IMR-90 (cell line): ENCODE measurements at regions not wholly inside any gene's neighbourhood (a gene's known extent, or its start where the extent isn't known, plus 50 kb on each side); places are given as distances from the start of the nearest gene placed in this dataset.

Experiments used
- ATAC-seq: fragments of 200-7000 bp; cut with Tn5 transposase; 2 replicates; pipeline ENCODE4 v1.9.1; 2020; ENCODE audit warnings: low read depth, mild to moderate bottlenecking, moderate library complexity
- BruUV-seq: library from RNA; stranded (reverse); fragments of 400-500 nt; replicated peaks from 2 replicates; lab custom pipeline; 2021; lab: Mats Ljungman, UMichigan
- CTCF ChIA-PET: fragments of 300-600 bp; formaldehyde crosslinking; extraction: SDS; loops from one replicate; lab custom pipeline; 2021; ENCODE audit warnings: antibody characterized with exemption; lab: Yijun Ruan, JAX
- POLR2A ChIA-PET: fragments of 300-600 bp; sonication (Branson Sonifier 250); formaldehyde crosslinking; loops from one replicate; lab custom pipeline; 2022; ENCODE audit warnings: antibody characterized with exemption; ENCODE audit not compliant: unreplicated experiment; lab: Charles Lee
- DNase-seq: peaks from one replicate; pipeline ENCODE4 v3.0.0; 2013
- H2AFZ ChIP-seq: replicated peaks from 2 replicates; pipeline ENCODE3; 2013; ENCODE audit warnings: low read length, mild to moderate bottlenecking; ENCODE audit not compliant: poor library complexity
- H2AK5ac ChIP-seq: 2 replicates; pipeline ENCODE4 v1.6.1; 2013; ENCODE audit warnings: low read depth, low read length, inconsistent platforms
- H2AK9ac ChIP-seq: replicated peaks from 2 replicates; pipeline ENCODE3; 2013; ENCODE audit warnings: mild to moderate bottlenecking, low read depth, low read length, moderate library complexity; ENCODE audit not compliant: poor library complexity
- H2BK120ac ChIP-seq: 2 replicates; pipeline ENCODE4 v1.6.1; 2013; ENCODE audit warnings: low read depth, low read length, inconsistent platforms
- H2BK15ac ChIP-seq: 3 replicates; pipeline ENCODE4 v1.6.1; 2013; ENCODE audit warnings: low read depth, low read length, inconsistent platforms
- H2BK20ac ChIP-seq: 2 replicates; pipeline ENCODE4 v1.6.1; 2013; ENCODE audit warnings: low read depth, mild to moderate bottlenecking, inconsistent platforms, low read length, moderate library complexity
- H2BK5ac ChIP-seq: 2 replicates; pipeline ENCODE4 v1.6.1; 2013; ENCODE audit warnings: mild to moderate bottlenecking, low read depth, low read length, inconsistent platforms; ENCODE audit not compliant: poor library complexity, severe bottlenecking
- H3K14ac ChIP-seq: replicated peaks from 2 replicates; pipeline ENCODE4 v1.6.1; 2013; ENCODE audit warnings: low read depth, low read length, inconsistent platforms
- H3K18ac ChIP-seq: 2 replicates; pipeline ENCODE4 v1.6.1; 2013; ENCODE audit warnings: low read depth, low read length, control low read depth
- H3K23ac ChIP-seq: 2 replicates; pipeline ENCODE4 v1.6.1; 2013; ENCODE audit warnings: low read depth, low read length, inconsistent platforms
- H3K27ac ChIP-seq: 2 replicates; pipeline ENCODE4 v1.5.1; 2013; ENCODE audit warnings: mild to moderate bottlenecking, control low read depth, low read length; ENCODE audit not compliant: insufficient read depth
- H3K27me3 ChIP-seq: 2 replicates; pipeline ENCODE4 v1.6.1; 2013; ENCODE audit warnings: low read length; ENCODE audit not compliant: control insufficient read depth, insufficient read depth
- H3K36me3 ChIP-seq: 2 replicates; pipeline ENCODE4 v1.6.1; 2013; ENCODE audit warnings: low read length, mixed read lengths; ENCODE audit not compliant: control insufficient read depth, insufficient read depth
- H3K4ac ChIP-seq: 2 replicates; pipeline ENCODE4 v1.6.1; 2013; ENCODE audit warnings: low read depth, low read length, inconsistent platforms
- H3K4me1 ChIP-seq: 2 replicates; pipeline ENCODE4 v1.6.1; 2013; ENCODE audit warnings: low read length, mixed read lengths; ENCODE audit not compliant: control insufficient read depth, insufficient read depth
- H3K4me2 ChIP-seq: 2 replicates; pipeline ENCODE4 v1.6.1; 2013; ENCODE audit warnings: low read depth, mild to moderate bottlenecking, control low read depth, low read length, moderate library complexity
- H3K4me3 ChIP-seq: 2 replicates; pipeline ENCODE4 v1.5.1; 2013; ENCODE audit warnings: low read depth, mild to moderate bottlenecking, control low read depth, low read length, moderate library complexity; ENCODE audit not compliant: insufficient read depth
- H3K56ac ChIP-seq: 2 replicates; pipeline ENCODE4 v1.6.1; 2013; ENCODE audit warnings: low read length, inconsistent platforms; ENCODE audit not compliant: insufficient read depth; ENCODE audit errors: extremely low read depth
- H3K79me1 ChIP-seq, 2 experiments: 2 replicates each; pipeline ENCODE4 v1.6.1; 2013; ENCODE audit warnings: low read length in 2 of 2, inconsistent platforms in 1 of 2, low read depth in 1 of 2
- H3K9ac ChIP-seq: 2 replicates; pipeline ENCODE4 v1.6.1; 2013; ENCODE audit warnings: low read depth, low read length, control low read depth
- H3K9me1 ChIP-seq: 2 replicates; pipeline ENCODE4 v1.6.1; 2013; ENCODE audit warnings: low read length, inconsistent platforms; ENCODE audit not compliant: insufficient read depth
- H3K9me3 ChIP-seq: 2 replicates; pipeline ENCODE4 v1.6.1; 2013; ENCODE audit warnings: low read length; ENCODE audit not compliant: control insufficient read depth, insufficient read depth
- H4K20me1 ChIP-seq: 2 replicates; pipeline ENCODE4 v1.6.1; 2013; ENCODE audit warnings: low read length, inconsistent platforms; ENCODE audit not compliant: insufficient read depth
- H4K5ac ChIP-seq: 2 replicates; pipeline ENCODE4 v1.6.1; 2013; ENCODE audit warnings: mild to moderate bottlenecking, low read depth, low read length, control low read depth
- H4K8ac ChIP-seq, 2 experiments: 2 replicates each; pipeline ENCODE4 v1.6.1; 2013; ENCODE audit warnings: low read depth in 2 of 2, low read length in 2 of 2, control low read depth in 1 of 2, inconsistent platforms in 1 of 2
- H4K91ac ChIP-seq: 2 replicates; pipeline ENCODE4 v1.6.1; 2013; ENCODE audit warnings: low read depth, low read length, inconsistent platforms; ENCODE audit not compliant: insufficient read depth
- MAZ ChIP-seq: IDR thresholded peaks from 2 replicates; pipeline ENCODE4 v1.6.1; 2012; ENCODE audit warnings: low read depth, mild to moderate bottlenecking, low read length, improper control_type of control experiment, moderate library complexity, borderline replicate concordance
- NFE2L2 ChIP-seq: fragments of 150-350 bp; IDR thresholded peaks from 2 replicates; pipeline ENCODE4 v1.6.1; 2016; ENCODE audit warnings: low read depth, mild to moderate bottlenecking, low read length
- POLR2A ChIP-seq: IDR thresholded peaks from 2 replicates; pipeline ENCODE4 v1.6.1; 2012; ENCODE audit warnings: mild to moderate bottlenecking, low read depth, low read length
- RAD21 ChIP-seq: IDR thresholded peaks from 2 replicates; pipeline ENCODE4 v1.6.1; 2012; ENCODE audit warnings: low read length, improper control_type of control experiment
- RFX5 ChIP-seq: IDR thresholded peaks from 2 replicates; pipeline ENCODE4 v1.8.0; 2012; ENCODE audit warnings: low read depth, mild to moderate bottlenecking, low read length, moderate library complexity
- WGBS, 2 experiments: methylation state at CpG; one replicate each; pipeline versions ENCODE4 v1.1.5 to v1.1.7; 2013; ENCODE audit warnings: missing lambda C conversion rate in 2 of 2; ENCODE audit not compliant: insufficient read length in 1 of 2; ENCODE audit errors: extremely low coverage in 2 of 2; 5-methylcytosine and 5-hydroxymethylcytosine counted together
- dilution Hi-C: fragments of 300-500 bp; cut with HindIII; formaldehyde crosslinking; loops from one replicate; pipeline ENCODE4 v1.14.3; 2018; ENCODE audit warnings: low sequenced_read_pairs; ENCODE audit not compliant: unreplicated experiment
- in situ Hi-C: fragments of 300-500 bp; cut with MboI; formaldehyde crosslinking; loops from 3 replicates; pipeline ENCODE4 v1.14.3; 2019; ENCODE audit warnings: low sequenced_read_pairs, inconsistent platforms, mixed read lengths
- intact Hi-C: fragments of 100-400 bp; cut with micrococcal nuclease; formaldehyde crosslinking; loops from 2 replicates; pipeline ENCODE4 v1.10.0; 2022
- TF ChIP-seq, protein P1 (sequence below): fragments of 150-350 bp; IDR thresholded peaks from 2 replicates; pipeline ENCODE4 v1.6.1; 2017; ENCODE audit warnings: mild to moderate bottlenecking, antibody characterized with exemption, low read length, low read depth
- TF ChIP-seq, protein P2 (sequence below): fragments of 150-350 bp; IDR thresholded peaks from 2 replicates; pipeline ENCODE4 v1.6.1; 2016; ENCODE audit warnings: low read depth, mild to moderate bottlenecking, low read length, moderate library complexity, borderline replicate concordance

- no peak overlapping the region for H2AK5ac ChIP-seq
- H3K18ac ChIP-seq: no peak overlapping the region
- ATAC-seq (no peak), DNase-seq (no peak)
- no peak overlapping the region for H4K8ac ChIP-seq
- H2BK120ac ChIP-seq: no peak overlapping the region
- no peak overlapping the region for H3K4ac ChIP-seq
- no peak overlapping the region for H3K56ac ChIP-seq
- no peak overlapping the region for H2BK15ac ChIP-seq
- H4K5ac ChIP-seq: no peak overlapping the region
- dilution Hi-C loops (no loop called here), intact Hi-C loops (no loop called here), in situ Hi-C loops (no loop called here)
- H4K91ac ChIP-seq: no peak overlapping the region
- WGBS, 2 experiments: no CpG with 5 or more reads among the region's 2 CpGs
- no peak overlapping the region for H2AK9ac ChIP-seq
- H2BK5ac ChIP-seq: no peak overlapping the region
- H3K79me1 ChIP-seq: no peaks in the 10 kb centered on the region
- H3K9me1 ChIP-seq: no peaks in the 10 kb centered on the region
- H3K4me2 ChIP-seq: no peak overlapping the region
- H2AFZ ChIP-seq: no peak overlapping the region
- no TSS peak for BruUV-seq
- CTCF ChIA-PET: no interaction called here
- H3K9ac ChIP-seq: no peak overlapping the region
- H3K23ac ChIP-seq: no peak overlapping the region
- no peak overlapping the region for H3K4me3 ChIP-seq
- POLR2A ChIA-PET: no interaction called here
- no peak overlapping the region for H2BK20ac ChIP-seq
- TF ChIP-seq POLR2A (no peak), NFE2L2 (no peak), MAZ (no peak), RAD21 (no peak), RFX5 (no peak)
- TF ChIP-seq, protein P1, sequence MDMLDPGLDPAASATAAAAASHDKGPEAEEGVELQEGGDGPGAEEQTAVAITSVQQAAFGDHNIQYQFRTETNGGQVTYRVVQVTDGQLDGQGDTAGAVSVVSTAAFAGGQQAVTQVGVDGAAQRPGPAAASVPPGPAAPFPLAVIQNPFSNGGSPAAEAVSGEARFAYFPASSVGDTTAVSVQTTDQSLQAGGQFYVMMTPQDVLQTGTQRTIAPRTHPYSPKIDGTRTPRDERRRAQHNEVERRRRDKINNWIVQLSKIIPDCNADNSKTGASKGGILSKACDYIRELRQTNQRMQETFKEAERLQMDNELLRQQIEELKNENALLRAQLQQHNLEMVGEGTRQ: no peak
- TF ChIP-seq, protein P2, sequence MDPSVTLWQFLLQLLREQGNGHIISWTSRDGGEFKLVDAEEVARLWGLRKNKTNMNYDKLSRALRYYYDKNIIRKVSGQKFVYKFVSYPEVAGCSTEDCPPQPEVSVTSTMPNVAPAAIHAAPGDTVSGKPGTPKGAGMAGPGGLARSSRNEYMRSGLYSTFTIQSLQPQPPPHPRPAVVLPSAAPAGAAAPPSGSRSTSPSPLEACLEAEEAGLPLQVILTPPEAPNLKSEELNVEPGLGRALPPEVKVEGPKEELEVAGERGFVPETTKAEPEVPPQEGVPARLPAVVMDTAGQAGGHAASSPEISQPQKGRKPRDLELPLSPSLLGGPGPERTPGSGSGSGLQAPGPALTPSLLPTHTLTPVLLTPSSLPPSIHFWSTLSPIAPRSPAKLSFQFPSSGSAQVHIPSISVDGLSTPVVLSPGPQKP: no peak
- no peaks in the 10 kb centered on the region for H3K27me3 ChIP-seq
- H3K36me3 ChIP-seq: no peaks in the 10 kb centered on the region
- no peaks in the 10 kb centered on the region for H3K4me1 ChIP-seq
- H3K9me3 ChIP-seq: peaks cover 6% of the 10 kb centered on the region
- no peak overlapping the region for H3K14ac ChIP-seq
- H3K27ac ChIP-seq: no peak overlapping the region
- H4K20me1 ChIP-seq: no peaks in the 10 kb centered on the region
These were observed 204.8 kb downstream of the HAPSTR1 start for GRCh38 chr16:9296271-9296590.
